GM12892 (cell line): ENCODE measurements at regions not wholly inside any gene's neighbourhood (a gene's known extent, or its start where the extent isn't known, plus 50 kb on each side); places are given as distances from the start of the nearest gene placed in this dataset.

Experiments used
- POLR2AphosphoS5 ChIP-seq: IDR thresholded peaks from 2 replicates; pipeline ENCODE4 v1.6.1; 2011; ENCODE audit warnings: low read depth, low read length, control low read depth
- TAF1 ChIP-seq: IDR thresholded peaks from 2 replicates; pipeline ENCODE4 v1.6.1; 2011; ENCODE audit warnings: low read depth, mild to moderate bottlenecking, control low read depth, low read length, borderline replicate concordance

DNA sequence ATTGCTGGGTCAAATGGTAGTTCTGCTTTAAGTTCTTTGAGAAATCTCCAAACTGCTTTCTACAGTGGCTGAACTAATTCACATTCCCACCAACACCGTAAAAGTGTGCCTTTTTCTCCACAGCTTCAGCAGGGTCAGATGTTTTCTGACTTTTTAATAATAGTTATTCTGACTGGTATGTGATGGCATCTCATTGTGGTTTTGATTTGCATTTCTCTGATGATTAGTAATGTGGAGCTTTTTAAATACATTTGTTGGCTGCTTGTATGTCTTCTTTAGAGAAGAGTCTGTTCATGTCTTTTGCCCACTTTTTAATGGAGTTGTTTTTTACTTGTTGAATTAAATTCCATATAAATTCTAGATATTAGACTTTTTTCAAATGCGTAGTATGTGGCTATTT is 257.5 kb upstream of the ANKRD50 start:
- TF ChIP-seq TAF1 (no peak), POLR2AphosphoS5 (no peak)
